ENCODE measurements at regions not wholly inside any gene's neighbourhood (a gene's known extent, or its start where the extent isn't known, plus 50 kb on each side); places are given as distances from the start of the nearest gene placed in this dataset.

DNA sequence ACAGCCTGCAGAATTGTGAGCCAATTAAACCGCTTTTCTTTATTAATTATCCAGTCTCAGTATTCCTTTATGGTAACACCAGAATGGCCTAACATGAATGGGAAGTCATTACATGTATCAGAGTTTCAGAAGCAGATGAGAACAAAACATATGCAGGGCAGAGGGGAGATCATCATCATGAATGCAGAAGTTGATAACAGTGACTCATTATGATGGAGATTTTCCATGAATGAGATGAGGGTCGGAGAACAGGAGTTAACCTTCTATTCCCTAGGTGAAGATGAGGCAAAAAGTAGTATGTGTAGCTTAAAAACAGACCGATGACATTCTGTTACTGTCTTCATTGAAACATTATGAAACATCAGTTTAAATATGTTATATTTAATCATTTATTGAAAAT, 59.5 kb upstream of the PPM1B start:
- TF ChIP-seq, protein P1, sequence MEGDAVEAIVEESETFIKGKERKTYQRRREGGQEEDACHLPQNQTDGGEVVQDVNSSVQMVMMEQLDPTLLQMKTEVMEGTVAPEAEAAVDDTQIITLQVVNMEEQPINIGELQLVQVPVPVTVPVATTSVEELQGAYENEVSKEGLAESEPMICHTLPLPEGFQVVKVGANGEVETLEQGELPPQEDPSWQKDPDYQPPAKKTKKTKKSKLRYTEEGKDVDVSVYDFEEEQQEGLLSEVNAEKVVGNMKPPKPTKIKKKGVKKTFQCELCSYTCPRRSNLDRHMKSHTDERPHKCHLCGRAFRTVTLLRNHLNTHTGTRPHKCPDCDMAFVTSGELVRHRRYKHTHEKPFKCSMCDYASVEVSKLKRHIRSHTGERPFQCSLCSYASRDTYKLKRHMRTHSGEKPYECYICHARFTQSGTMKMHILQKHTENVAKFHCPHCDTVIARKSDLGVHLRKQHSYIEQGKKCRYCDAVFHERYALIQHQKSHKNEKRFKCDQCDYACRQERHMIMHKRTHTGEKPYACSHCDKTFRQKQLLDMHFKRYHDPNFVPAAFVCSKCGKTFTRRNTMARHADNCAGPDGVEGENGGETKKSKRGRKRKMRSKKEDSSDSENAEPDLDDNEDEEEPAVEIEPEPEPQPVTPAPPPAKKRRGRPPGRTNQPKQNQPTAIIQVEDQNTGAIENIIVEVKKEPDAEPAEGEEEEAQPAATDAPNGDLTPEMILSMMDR (IDR thresholded peaks at IDR 0.05) = no peak
- H3K27ac ChIP-seq = no peak overlapping the region
- no peak overlapping the region for H3K4me3 ChIP-seq
- DNase-seq (ENCODE audit: low spot score) = no peak

DNA sequence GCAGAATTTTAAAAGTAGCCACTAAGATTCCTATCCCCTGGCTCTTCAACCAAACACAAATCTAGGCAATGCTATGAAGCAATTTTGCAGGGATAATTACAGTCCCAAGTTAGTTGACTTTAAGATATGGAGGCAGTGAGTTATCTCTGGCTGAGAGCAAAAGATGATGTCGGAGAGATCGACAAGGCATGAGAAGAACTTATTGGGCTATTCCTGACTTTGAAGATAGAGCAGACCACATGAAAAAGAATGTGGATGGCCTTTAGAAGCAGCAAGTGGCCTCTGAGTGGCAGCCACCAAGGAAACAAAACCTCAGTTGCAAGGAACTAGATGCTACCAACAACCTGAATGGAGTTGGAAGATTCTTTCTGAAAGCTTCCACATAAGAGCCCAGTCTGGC, 58.2 kb upstream of the PPM1B start:
- TF ChIP-seq, protein P1 (IDR thresholded peaks at IDR 0.05) = no peak
- Histone ChIP-seq H3K4me3 (no peak overlapping the region), H3K27ac (no peak overlapping the region)
- DNase-seq (ENCODE audit: low spot score) = no peak

DNA sequence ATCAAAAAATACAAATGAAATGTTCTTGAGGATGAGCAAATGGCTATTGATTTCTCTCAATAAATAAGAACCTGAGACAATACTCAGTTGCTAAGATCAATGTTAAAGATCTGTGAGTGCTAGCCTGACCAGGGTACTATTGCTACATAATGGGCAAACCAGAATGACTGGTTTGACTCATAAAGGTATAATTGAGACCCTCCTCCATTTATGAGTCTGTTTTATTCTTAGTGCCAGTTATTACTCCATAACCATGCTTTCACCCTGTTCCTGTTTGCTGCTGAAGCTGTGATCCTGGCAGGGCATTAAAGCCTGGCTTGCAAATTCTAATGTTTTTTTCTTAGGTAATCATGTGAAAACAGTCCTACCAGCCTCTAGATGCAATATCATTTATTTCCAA, 56.6 kb upstream of the PPM1B start:
- Histone ChIP-seq H3K4me3 (no peak overlapping the region), H3K27ac (no peak overlapping the region)
- DNase-seq (ENCODE audit: low spot score) = no peak
- TF ChIP-seq, protein P1 (IDR thresholded peaks at IDR 0.05) = no peak

DNA sequence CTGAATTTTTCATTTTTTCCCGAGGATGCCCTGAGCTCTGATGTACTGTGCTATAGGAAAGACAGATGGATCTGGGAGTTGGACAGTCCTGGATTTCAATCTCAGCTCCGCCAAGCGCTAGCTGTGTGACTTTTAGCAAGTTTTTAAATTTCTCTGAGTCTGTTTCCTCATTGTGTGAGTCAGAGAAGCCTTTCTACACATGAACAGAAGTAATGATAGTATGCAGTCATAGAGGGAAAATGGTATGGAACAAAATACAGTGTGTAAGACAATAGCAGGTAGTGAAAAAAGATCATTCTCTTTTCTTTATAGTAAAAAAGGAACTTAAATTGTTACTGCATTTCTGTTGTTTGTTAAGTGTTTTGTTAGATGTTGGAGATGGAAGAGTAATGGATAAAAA, 52.4 kb upstream of the PPM1B start:
- no peak for DNase-seq (ENCODE audit: low spot score)
- TF ChIP-seq, protein P1 (IDR thresholded peaks at IDR 0.05) = no peak
- Histone ChIP-seq H3K4me3 (no peak overlapping the region), H3K27ac (no peak overlapping the region)

DNA sequence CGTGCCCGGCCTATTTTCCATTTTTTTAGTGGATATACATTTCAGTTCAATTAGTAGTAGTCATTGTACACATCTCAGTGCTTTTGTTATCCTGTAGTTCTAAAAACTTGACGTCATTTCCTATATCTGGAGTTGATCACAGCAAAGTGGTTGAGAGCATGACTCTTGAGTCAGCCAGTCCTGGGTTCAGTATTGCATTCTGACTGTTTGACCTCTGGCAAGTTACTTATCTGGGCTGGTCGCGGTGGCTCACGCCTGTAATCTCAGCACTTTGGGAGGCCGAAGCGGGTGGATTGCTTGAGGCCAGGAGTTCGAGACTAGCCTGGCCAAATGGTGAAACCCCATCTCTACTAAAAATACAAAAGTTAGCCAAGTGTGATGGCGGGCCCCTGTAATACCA, 50.4 kb upstream of the PPM1B start:
- Histone ChIP-seq H3K4me3 (no peak overlapping the region), H3K27ac (no peak overlapping the region)
- DNase-seq (ENCODE audit: low spot score) = no peak
- TF ChIP-seq, protein P1 (IDR thresholded peaks at IDR 0.05) = no peak
